ENCODE measurements at regions not wholly inside any gene's neighbourhood (a gene's known extent, or its start where the extent isn't known, plus 50 kb on each side); places are given as distances from the start of the nearest gene placed in this dataset.

DNA sequence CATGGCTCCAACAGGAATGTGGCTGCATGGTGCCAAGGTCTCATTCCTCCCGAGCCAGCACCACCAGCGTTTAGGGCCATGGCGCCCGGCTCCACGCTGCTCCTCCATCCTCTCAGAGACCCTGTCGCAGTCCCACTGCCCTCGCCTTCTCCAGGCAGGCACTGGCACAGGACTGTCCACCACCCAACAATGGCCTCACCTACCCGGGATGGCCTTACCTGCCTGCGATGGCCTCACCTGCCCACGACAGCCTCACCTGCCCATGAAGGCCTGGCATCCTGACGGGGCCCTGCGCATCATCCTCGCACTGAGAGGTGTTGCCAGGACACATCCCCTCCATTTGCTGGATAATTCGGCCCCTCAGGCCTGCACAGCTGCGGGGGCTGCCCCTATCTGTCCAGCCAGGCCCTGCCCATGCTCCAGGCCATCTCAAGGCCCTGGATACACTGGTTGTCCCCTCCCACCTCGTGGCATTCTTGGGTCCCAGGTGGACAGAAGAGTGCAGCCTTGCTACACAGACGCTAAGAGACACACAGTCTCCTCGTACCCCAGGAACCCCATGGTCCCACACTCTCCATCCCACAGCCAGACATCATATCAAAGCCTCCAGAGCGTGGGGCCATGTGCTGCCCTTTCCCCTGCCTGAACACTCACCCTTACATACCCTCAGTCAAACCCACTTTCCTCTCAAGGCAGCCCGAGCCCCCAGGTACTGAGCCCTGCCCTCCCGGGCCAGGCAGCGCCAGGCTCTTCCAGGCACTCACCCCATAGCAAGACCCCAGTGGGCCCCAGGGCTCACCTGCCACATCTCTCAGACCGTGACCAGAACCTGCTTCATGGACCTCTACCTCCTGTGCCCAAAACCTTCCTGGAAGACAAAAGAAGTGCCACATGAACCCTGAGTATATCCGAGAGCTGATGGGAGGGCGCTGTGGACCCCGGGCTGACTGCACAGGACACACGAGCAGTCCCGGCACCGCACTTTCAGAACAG lies 268.6 kb downstream of the EIPR1 start:
- no peaks in the 10 kb centered on the region for H3K9me3 Mint-ChIP-seq
- H3K27ac Mint-ChIP-seq: no peak overlapping the region
- Histone ChIP-seq H3K36me3 (no peaks in the 10 kb centered on the region), H3K9ac (no peak overlapping the region), H3K27me3 (no peaks in the 10 kb centered on the region), H3K27ac (no peak overlapping the region), H4K20me1 (ENCODE audit: low read depth) (no peaks in the 10 kb centered on the region), H3K4me1 (peaks cover 16% of the 10 kb centered on the region), H2AFZ (replicated peaks) (no peak overlapping the region), H3F3A (ENCODE audit: low read depth) (peaks cover 10% of the 10 kb centered on the region), H3K4me2 (no peak overlapping the region), H3K9me3 (ENCODE audit: low read depth) (no peaks in the 10 kb centered on the region), H3K4me3 (no peak overlapping the region), H3K79me2 (ENCODE audit: low read depth) (no peaks in the 10 kb centered on the region)
- no peak for DNase-seq (ENCODE audit: low spot score)
- no peak overlapping the region for H3K4me3 Mint-ChIP-seq
- TF ChIP-seq EZH2phosphoT487 (IDR thresholded peaks at IDR 0.05) (no peak), EZH2 (IDR thresholded peaks at IDR 0.05) (no peak)
- TF ChIP-seq, protein P1, sequence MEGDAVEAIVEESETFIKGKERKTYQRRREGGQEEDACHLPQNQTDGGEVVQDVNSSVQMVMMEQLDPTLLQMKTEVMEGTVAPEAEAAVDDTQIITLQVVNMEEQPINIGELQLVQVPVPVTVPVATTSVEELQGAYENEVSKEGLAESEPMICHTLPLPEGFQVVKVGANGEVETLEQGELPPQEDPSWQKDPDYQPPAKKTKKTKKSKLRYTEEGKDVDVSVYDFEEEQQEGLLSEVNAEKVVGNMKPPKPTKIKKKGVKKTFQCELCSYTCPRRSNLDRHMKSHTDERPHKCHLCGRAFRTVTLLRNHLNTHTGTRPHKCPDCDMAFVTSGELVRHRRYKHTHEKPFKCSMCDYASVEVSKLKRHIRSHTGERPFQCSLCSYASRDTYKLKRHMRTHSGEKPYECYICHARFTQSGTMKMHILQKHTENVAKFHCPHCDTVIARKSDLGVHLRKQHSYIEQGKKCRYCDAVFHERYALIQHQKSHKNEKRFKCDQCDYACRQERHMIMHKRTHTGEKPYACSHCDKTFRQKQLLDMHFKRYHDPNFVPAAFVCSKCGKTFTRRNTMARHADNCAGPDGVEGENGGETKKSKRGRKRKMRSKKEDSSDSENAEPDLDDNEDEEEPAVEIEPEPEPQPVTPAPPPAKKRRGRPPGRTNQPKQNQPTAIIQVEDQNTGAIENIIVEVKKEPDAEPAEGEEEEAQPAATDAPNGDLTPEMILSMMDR (IDR thresholded peaks at IDR 0.05): no peak
- peaks cover 19% of the 10 kb centered on the region for H3K4me1 Mint-ChIP-seq
- peaks cover 6% of the 10 kb centered on the region for H3K27me3 Mint-ChIP-seq (ENCODE audit: insufficient read depth, low read depth)
- H3K36me3 Mint-ChIP-seq: no peaks in the 10 kb centered on the region

DNA sequence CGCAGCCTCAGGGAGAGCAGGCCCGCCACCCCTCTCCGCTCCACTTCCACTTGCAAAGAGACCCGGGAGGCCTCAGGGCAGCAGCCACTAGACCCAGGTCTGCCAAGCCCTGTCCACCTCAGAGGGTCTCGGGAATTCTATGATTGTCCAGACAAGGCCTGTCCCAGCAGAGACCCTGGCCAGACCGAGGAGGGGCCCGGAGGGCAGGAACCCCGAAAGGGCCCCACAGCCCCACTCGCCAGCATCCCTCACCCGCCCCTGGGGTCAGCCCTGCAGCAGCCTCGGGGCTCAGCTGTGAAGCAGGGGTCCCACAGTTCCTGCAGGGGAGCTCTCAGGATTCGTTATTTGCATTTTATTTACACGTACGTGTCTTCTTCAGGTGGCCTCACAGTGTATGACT lies 269.5 kb downstream of the EIPR1 start:
- Histone ChIP-seq H3K27ac (no peak overlapping the region), H3K36me3 (no peaks in the 10 kb centered on the region), H3K4me2 (no peak overlapping the region), H3K4me3 (no peak overlapping the region), H3K79me2 (ENCODE audit: low read depth) (no peaks in the 10 kb centered on the region), H2AFZ (replicated peaks) (no peak overlapping the region), H3K27me3 (no peaks in the 10 kb centered on the region), H3K9me3 (ENCODE audit: low read depth) (no peaks in the 10 kb centered on the region), H3F3A (ENCODE audit: low read depth) (peaks cover 10% of the 10 kb centered on the region), H4K20me1 (ENCODE audit: low read depth) (no peaks in the 10 kb centered on the region), H3K9ac (no peak overlapping the region), H3K4me1 (peaks cover 16% of the 10 kb centered on the region)
- Mint-ChIP-seq H3K4me1 (peaks cover 27% of the 10 kb centered on the region), H3K9me3 (no peaks in the 10 kb centered on the region), H3K27ac (peak overlapping the region; percentile 32), H3K4me3 (no peak overlapping the region), H3K27me3 (ENCODE audit: insufficient read depth, low read depth) (peaks cover 6% of the 10 kb centered on the region), H3K36me3 (no peaks in the 10 kb centered on the region)
- no peak for DNase-seq (ENCODE audit: low spot score)
- TF ChIP-seq, protein P1 (IDR thresholded peaks at IDR 0.05): no peak
- TF ChIP-seq EZH2phosphoT487 (IDR thresholded peaks at IDR 0.05) (no peak), EZH2 (IDR thresholded peaks at IDR 0.05) (no peak)

DNA sequence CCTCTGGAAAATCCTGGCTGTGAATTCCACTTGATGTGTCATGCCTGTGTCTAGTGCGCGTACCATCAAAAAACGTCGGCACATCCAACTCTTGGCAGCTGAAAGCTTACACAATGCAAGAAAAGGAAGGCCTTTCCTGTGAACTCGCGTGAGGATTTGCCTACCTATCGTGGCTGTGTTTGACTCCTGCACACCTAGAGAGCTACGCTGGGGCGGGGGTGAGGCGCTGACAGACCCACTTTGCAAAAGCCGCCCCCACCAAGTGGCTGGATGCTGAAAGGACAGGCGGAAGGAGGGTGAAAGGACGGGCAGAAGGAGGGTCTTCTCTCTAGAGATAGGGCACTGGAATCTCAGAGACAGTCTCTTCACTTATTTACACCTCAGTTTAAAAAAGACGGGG lies 270.1 kb downstream of the EIPR1 start:
- H3K4me1 Mint-ChIP-seq: peaks cover 32% of the 10 kb centered on the region

More for the DNA sequence above, 270.1 kb downstream of the EIPR1 start:
- no peak overlapping the region for H2AFZ ChIP-seq (replicated peaks)
- H3K36me3 ChIP-seq: no peaks in the 10 kb centered on the region
- H3K4me3 ChIP-seq: no peak overlapping the region
- no peak overlapping the region for H3K9ac ChIP-seq
- H3K27me3 Mint-ChIP-seq (ENCODE audit: insufficient read depth, low read depth): peaks cover 6% of the 10 kb centered on the region
- no peaks in the 10 kb centered on the region for H4K20me1 ChIP-seq (ENCODE audit: low read depth)
- H3K27me3 ChIP-seq: no peaks in the 10 kb centered on the region
- no peaks in the 10 kb centered on the region for H3K9me3 Mint-ChIP-seq
- TF ChIP-seq EZH2phosphoT487 (IDR thresholded peaks at IDR 0.05): no peak
- TF ChIP-seq, protein P1 (IDR thresholded peaks at IDR 0.05): no peak
- TF ChIP-seq EZH2 (IDR thresholded peaks at IDR 0.05): no peak
- peak overlapping the region; percentile 13 for H3K27ac Mint-ChIP-seq
- H3K4me2 ChIP-seq: no peak overlapping the region
- H3K27ac ChIP-seq: no peak overlapping the region
- H3K9me3 ChIP-seq (ENCODE audit: low read depth): no peaks in the 10 kb centered on the region
- peaks cover 10% of the 10 kb centered on the region for H3F3A ChIP-seq (ENCODE audit: low read depth)
- H3K4me1 ChIP-seq: peaks cover 16% of the 10 kb centered on the region
- no peak for DNase-seq (ENCODE audit: low spot score)
- H3K4me3 Mint-ChIP-seq: no peak overlapping the region
- H3K36me3 Mint-ChIP-seq: no peaks in the 10 kb centered on the region
- H3K79me2 ChIP-seq (ENCODE audit: low read depth): no peaks in the 10 kb centered on the region
